Kasumi-1 (cell line): ENCODE measurements at regions not wholly inside any gene's neighbourhood (a gene's known extent, or its start where the extent isn't known, plus 50 kb on each side); places are given as distances from the start of the nearest gene placed in this dataset.
"Not testable (repeated sequence)": the region's sequence is repeated elsewhere in the genome, so short reads cannot be mapped to it uniquely, and the experiment has no call there.

ENCODE experiments used
- DNase-seq, 2 experiments: peaks; one replicate each; lab custom pipeline; 2025; lab: John Stamatoyannopoulos, UW

GRCh38 chr7:63045575-63045974, 953.1 kb upstream of the ZNF722 start:
- DNase-seq, result no peak

- DNase-seq, result no peak
Observed at GRCh38 chr7:63046612-63047011, 952.0 kb upstream of the ZNF722 start.

GRCh38 chr7:63047061-63047460, 951.6 kb upstream of the ZNF722 start:
- no peak for DNase-seq

- no peak for DNase-seq
Observed at GRCh38 chr7:63047546-63047945, 951.1 kb upstream of the ZNF722 start.

GRCh38 chr7:63054191-63054661, 944.4 kb upstream of the ZNF722 start:
- no peak for DNase-seq

- DNase-seq, result no peak
Observed at GRCh38 chr7:63057265-63057664, 941.4 kb upstream of the ZNF722 start.

- not testable (repeated sequence) for DNase-seq
Observed at GRCh38 chr7:63060701-63061100, 937.9 kb upstream of the ZNF722 start.

GRCh38 chr7:63065684-63066083, 933.0 kb upstream of the ZNF722 start:
- no peak for DNase-seq

- DNase-seq, result not testable (repeated sequence)
Observed at GRCh38 chr7:63066235-63066634, 932.4 kb upstream of the ZNF722 start.

GRCh38 chr7:63067897-63068585, 930.6 kb upstream of the ZNF722 start:
- DNase-seq, result no peak

- DNase-seq, result no peak
Observed at GRCh38 chr7:63070696-63071095, 928.0 kb upstream of the ZNF722 start.

- DNase-seq, result no peak
Observed at GRCh38 chr7:63071396-63071795, 927.3 kb upstream of the ZNF722 start.

GRCh38 chr7:63071920-63072319, 926.7 kb upstream of the ZNF722 start:
- DNase-seq, result no peak

- no peak for DNase-seq
Observed at GRCh38 chr7:63072806-63073205, 925.8 kb upstream of the ZNF722 start.

GRCh38 chr7:63073286-63073685, 925.4 kb upstream of the ZNF722 start:
- no peak for DNase-seq

- no peak for DNase-seq
Observed at GRCh38 chr7:63073736-63074135, 924.9 kb upstream of the ZNF722 start.

GRCh38 chr7:63077841-63078240, 920.8 kb upstream of the ZNF722 start:
- DNase-seq, result no peak

- DNase-seq, result no peak
Observed at GRCh38 chr7:63080406-63080805, 918.2 kb upstream of the ZNF722 start.

GRCh38 chr7:63080831-63081230, 917.8 kb upstream of the ZNF722 start:
- no peak for DNase-seq

GRCh38 chr7:63087575-63088190, 911.0 kb upstream of the ZNF722 start:
- no peak for DNase-seq

- no peak for DNase-seq
Observed at GRCh38 chr7:63092951-63093350, 905.7 kb upstream of the ZNF722 start.

- DNase-seq, result peak in 1 of 2 experiments; percentile 16
Observed at GRCh38 chr7:63093481-63093880, 905.2 kb upstream of the ZNF722 start.

GRCh38 chr7:63096141-63096540, 902.5 kb upstream of the ZNF722 start:
- DNase-seq, result no peak

- DNase-seq, result no peak
Observed at GRCh38 chr7:63104666-63105065, 894.0 kb upstream of the ZNF722 start.
